ENCODE measurements at regions not wholly inside any gene's neighbourhood (a gene's known extent, or its start where the extent isn't known, plus 50 kb on each side); places are given as distances from the start of the nearest gene placed in this dataset.
"Not testable (repeated sequence)": the region's sequence is repeated elsewhere in the genome, so short reads cannot be mapped to it uniquely, and the experiment has no call there.

- DNase-seq (ENCODE audit: low read depth) = no peak
- Histone ChIP-seq H3K36me3 (ENCODE audit: control insufficient read depth, insufficient read depth, low read length) (no peaks in the 10 kb centered on the region), H3K27me3 (ENCODE audit: control insufficient read depth, insufficient read depth, low read length) (no peaks in the 10 kb centered on the region), H3K4me3 (ENCODE audit: low read depth, low read length) (no peak overlapping the region)
- no peak for TF ChIP-seq CTCF (IDR thresholded peaks at IDR 0.05; ENCODE audit: insufficient read depth, low read length, poor library complexity, severe bottlenecking)
Measured at GRCh38 chr12:88814779-88815178, 234.5 kb upstream of the KITLG start.

GRCh38 chr12:88812610-88813009 lies 232.3 kb upstream of the KITLG start:
- Histone ChIP-seq H3K27me3 (ENCODE audit: control insufficient read depth, insufficient read depth, low read length) (no peaks in the 10 kb centered on the region), H3K4me3 (ENCODE audit: low read depth, low read length) (no peak overlapping the region), H3K36me3 (ENCODE audit: control insufficient read depth, insufficient read depth, low read length) (no peaks in the 10 kb centered on the region)
- no peak for TF ChIP-seq CTCF (IDR thresholded peaks at IDR 0.05; ENCODE audit: insufficient read depth, low read length, poor library complexity, severe bottlenecking)
- DNase-seq (ENCODE audit: low read depth) = no peak

- Histone ChIP-seq H3K36me3 (ENCODE audit: control insufficient read depth, insufficient read depth, low read length) (no peaks in the 10 kb centered on the region), H3K4me3 (ENCODE audit: low read depth, low read length) (no peak overlapping the region), H3K27me3 (ENCODE audit: control insufficient read depth, insufficient read depth, low read length) (no peaks in the 10 kb centered on the region)
- TF ChIP-seq CTCF (IDR thresholded peaks at IDR 0.05; ENCODE audit: insufficient read depth, low read length, poor library complexity, severe bottlenecking) = no peak
- no peak for DNase-seq (ENCODE audit: low read depth)
Measured at GRCh38 chr12:88810806-88811205, 230.5 kb upstream of the KITLG start.

- H3K4me3 ChIP-seq (ENCODE audit: low read depth, low read length); DNase-seq (ENCODE audit: low read depth); H3K27me3 ChIP-seq (ENCODE audit: control insufficient read depth, insufficient read depth, low read length); H3K36me3 ChIP-seq (ENCODE audit: control insufficient read depth, insufficient read depth, low read length): not testable (repeated sequence)
Measured at GRCh38 chr12:88809841-88810240, 229.6 kb upstream of the KITLG start.

- H3K36me3 ChIP-seq (ENCODE audit: control insufficient read depth, insufficient read depth, low read length) = no peaks in the 10 kb centered on the region
Measured at GRCh38 chr12:88805692-88806091, 225.4 kb upstream of the KITLG start.

GRCh38 chr12:88805286-88805685 lies 225.0 kb upstream of the KITLG start:
- no peak for TF ChIP-seq CTCF (IDR thresholded peaks at IDR 0.05; ENCODE audit: insufficient read depth, low read length, poor library complexity, severe bottlenecking)
- DNase-seq (ENCODE audit: low read depth) = no peak
- no peak overlapping the region for H3K4me3 ChIP-seq (ENCODE audit: low read depth, low read length)
- no peaks in the 10 kb centered on the region for H3K27me3 ChIP-seq (ENCODE audit: control insufficient read depth, insufficient read depth, low read length)
- H3K36me3 ChIP-seq (ENCODE audit: control insufficient read depth, insufficient read depth, low read length) = no peaks in the 10 kb centered on the region

More at GRCh38 chr12:88805692-88806091, 225.4 kb upstream of the KITLG start:
- no peak for TF ChIP-seq CTCF (IDR thresholded peaks at IDR 0.05; ENCODE audit: insufficient read depth, low read length, poor library complexity, severe bottlenecking)
- no peak for DNase-seq (ENCODE audit: low read depth)
- no peak overlapping the region for H3K4me3 ChIP-seq (ENCODE audit: low read depth, low read length)
- no peaks in the 10 kb centered on the region for H3K27me3 ChIP-seq (ENCODE audit: control insufficient read depth, insufficient read depth, low read length)

Data from kidney epithelial cell (primary cell).